HG03565 (cell line): ENCODE measurements at regions not wholly inside any gene's neighbourhood (a gene's known extent, or its start where the extent isn't known, plus 50 kb on each side); places are given as distances from the start of the nearest gene placed in this dataset.
A peak's percentile ranks its signal among the peaks of the same experiment; 100 is the strongest.
"Not testable (repeated sequence)": the region's sequence is repeated elsewhere in the genome, so short reads cannot be mapped to it uniquely, and the experiment has no call there.

Source experiments
- ATAC-seq: cut with Tn5 transposase; IDR thresholded peaks from one replicate; pipeline ENCODE4 v1.9.1; 2021; ENCODE audit warnings: mild to moderate bottlenecking, moderate library complexity; ENCODE audit not compliant: unreplicated experiment

DNA sequence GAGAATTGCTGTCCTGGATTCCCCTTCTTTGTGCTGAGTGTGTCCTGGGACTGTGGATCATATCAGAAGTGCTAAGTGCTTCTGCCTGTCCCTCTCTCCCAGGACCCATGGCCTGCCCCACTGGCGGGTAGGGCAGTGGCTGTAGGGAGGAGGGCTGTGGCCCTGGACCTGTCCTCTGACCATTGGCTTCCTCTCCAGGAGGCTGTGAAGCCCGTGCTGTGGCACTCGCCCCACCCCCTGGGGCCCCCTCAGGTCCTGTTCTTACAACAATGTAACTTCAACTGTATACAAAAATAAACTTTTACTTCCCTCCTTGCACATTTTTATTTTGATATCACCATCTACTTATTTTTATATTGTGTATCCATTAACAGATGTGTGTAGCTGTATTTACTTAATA is 743.8 kb upstream of the CDH8 start:
- ATAC-seq = not testable (repeated sequence)

DNA sequence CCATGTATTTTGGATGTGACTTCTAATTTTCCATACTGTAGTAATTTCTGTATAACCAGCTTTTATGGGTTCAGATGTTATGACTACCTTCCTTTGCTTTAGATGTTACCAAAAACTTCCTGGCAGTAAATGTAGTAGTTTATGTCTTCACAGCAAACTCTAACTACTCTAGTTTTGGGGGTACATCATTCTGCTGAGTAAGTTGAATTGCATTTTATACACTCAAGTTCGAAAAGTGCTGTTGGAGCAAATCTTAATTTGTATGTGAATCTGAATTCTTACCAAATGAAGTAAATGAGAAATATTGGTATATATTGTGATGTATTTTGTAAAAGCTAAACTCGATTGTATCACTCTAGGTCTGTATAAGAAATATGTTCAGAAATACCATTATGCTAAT is 728.3 kb upstream of the CDH8 start:
- no peak for ATAC-seq

DNA sequence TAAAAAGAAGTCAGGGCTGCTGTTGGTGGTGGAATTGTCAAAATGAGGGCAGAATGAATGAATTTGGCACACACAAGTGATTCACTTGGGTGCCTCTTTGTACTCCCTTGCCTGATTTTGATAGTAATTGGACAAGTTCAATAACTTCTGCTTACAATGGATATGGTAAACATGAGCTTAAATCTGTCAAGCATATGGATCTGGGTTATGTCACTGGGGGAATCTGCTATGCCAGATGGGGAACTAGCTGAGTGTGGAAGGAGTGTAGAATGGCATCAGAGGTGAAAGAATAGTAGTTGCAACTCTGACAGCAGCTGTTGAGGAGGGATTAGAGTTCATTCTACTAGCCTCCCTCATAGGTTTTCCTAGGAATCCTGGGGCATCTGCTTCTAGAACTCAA is 724.2 kb upstream of the CDH8 start:
- no peak for ATAC-seq

DNA sequence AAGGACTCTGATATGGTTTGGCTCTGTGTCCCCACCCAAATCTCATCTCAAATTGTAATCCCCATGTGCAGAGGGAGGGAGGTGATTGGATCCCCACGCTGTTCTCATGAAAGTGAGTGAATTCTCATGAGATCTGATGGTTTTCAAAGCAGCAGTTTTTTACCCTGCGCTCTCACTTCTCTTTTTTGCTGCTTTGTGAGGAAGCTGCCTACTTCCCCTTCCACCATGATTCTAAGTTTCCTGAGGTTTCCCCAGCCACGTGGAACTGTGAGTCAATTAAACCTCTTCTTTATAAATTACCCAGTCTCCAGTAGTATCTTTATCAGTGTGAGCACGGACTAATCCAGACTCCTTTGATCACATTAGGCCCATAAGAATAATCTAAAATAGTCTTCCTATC is 719.7 kb upstream of the CDH8 start:
- no peak for ATAC-seq

DNA sequence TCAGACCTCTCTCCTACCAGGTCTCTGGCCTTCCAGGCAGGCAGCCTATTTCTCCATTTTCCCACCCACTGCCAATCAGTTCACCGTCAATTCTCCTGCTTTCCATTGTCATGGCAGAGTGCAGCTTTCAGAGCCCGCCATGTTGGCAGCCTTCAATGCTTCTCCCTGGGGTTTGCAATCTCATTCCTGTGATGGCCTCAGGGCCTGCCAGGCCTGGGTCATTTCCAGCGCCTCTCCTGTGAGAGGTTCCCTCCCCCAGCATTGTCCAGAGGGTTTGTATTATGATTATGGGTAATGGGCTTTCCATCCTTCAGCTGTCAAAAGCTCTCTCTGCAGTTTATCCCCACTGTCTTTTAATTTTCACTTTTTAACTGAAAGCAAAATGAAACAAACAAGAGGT is 716.6 kb upstream of the CDH8 start:
- ATAC-seq = no peak

DNA sequence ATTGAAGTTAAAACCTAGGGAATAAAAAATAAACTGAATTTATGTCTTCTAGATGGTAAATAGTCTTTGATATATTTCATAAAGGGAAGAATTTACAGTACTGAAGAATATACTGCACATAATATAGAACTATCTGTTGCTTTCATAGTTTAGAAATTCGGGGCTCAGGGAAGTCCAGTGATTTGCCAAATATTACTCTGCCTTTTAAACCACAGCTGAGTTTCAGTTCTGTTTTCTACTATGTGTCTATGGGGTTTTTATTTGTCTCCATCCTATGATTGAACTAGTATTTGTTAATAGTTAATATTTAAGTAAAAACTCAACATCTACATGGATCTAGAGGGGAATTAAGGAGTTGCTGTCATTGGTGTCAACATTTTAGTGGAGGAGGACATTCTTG is 715.0 kb upstream of the CDH8 start:
- ATAC-seq = peak; percentile 76

DNA sequence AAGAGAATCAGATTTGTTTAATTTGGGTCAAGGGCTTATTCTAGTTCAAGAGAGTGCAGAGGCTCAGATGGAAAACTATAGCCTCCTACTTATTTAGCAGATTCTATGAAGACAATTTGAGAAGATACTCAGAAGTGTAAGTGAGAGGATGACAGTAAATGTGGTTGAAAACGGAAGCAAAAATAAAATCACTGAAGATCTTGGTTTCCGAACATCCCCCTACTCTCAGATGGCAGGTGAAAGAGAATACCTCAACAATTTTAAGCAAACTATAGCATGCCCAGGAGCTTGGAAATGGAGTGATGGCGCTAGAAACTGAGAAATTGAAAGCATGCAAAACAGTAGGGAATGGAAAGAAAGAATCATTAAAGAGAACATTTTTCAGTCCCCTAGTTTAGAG is 705.5 kb upstream of the CDH8 start:
- no peak for ATAC-seq

DNA sequence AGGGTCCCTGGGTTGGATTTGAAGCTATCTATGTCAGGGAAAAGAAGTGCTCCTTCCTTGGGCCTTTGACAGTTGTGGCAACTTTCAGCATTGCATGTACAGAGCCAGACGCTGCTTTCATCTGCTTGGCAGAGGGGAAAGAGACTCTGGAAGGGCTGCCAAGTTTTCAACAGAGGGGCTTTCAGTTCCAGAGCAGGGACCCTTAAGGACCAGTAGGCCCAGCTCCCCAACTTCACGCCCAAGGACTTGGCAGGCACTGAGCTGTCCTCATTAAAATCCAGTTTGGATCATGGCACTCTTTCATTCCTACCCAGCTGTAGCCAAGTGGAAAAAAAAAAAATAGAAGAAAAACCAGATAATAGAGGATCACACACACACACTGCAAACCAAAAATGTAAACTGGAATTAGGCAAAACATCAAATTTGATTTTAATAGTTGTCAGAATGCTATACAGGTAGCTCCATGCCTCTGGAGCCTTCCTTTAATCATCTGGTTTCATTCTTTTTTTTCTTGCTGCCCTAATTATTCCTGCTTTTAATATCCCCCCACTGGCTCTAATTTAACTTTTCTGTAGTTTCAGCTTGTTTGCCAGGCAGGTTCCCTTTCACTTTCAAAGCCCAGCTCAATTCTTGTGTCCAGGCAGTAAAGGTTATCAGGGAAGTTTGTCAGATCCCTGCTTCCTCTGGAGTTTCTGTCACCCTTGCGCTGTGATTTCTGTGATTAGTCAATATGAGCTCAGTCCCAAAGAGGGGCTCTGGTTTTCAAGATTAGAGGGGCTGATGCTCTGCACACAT is 702.6 kb upstream of the CDH8 start:
- no peak for ATAC-seq

DNA sequence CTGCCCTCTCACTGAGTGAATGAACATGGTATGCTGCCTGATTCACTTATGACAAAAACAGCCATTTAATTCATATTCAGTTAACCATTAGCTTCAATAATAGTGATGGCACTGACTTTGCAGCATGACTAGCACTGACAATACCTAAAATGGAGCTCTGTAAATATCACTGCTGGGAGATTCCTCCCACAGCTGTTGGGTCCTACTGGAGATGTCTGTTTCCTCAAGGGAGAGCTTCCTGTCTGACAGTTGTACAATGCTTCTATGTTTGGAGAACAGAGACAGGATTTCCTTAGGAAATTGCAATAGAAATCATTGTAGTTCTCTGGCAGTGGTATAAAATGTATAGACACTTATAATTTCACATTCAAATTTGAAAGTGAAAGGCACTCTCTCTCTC is 695.9 kb upstream of the CDH8 start:
- ATAC-seq = no peak

DNA sequence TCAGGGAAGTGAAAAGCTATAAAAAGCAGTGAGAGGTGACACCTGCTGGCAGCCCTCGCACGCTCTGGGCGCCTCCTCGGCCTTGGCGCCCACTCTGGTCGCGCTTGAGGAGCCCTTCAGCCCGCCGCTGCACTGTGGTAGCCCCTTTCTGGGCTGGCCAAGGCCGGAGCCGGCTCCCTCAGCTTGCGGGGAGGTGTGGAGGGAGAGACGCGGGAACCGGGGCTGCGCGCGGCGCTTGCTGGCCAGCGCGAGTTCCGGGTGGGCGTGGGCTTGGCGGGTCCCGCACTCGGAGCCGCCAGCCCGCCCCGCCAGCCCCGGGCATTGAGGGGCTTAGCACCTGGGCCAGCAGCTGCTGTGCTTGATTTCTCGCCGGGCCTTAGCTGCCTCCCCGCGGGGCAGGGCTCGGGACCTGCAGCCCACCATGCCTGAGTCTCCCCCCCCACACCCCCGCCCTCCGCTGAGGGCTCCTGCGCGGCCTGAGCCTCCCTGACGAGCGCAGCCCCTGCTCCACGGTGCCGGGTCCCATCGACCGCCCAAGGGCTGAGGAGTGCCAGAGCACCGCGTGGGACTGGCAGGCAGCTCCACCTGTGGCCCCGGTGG is 688.5 kb upstream of the CDH8 start:
- ATAC-seq = not testable (repeated sequence)

DNA sequence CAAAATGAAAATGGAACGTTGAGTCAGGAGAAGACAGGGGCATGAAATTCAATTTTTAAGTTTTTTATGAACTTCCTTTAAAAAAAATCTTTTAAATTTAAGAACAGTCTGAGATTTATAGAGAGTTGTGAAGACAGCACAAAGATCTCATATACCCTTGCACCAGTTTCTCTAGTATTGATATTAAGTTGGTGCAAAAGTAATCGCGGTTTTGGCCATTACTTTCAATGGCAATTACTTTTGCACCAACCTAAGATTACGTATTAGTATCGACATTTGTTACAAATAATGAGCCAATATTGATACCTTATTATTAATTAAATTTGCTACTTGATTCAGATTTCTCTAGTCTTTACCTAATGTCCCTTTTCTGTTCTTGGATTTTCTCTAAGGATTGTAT is 684.4 kb upstream of the CDH8 start:
- ATAC-seq = no peak

DNA sequence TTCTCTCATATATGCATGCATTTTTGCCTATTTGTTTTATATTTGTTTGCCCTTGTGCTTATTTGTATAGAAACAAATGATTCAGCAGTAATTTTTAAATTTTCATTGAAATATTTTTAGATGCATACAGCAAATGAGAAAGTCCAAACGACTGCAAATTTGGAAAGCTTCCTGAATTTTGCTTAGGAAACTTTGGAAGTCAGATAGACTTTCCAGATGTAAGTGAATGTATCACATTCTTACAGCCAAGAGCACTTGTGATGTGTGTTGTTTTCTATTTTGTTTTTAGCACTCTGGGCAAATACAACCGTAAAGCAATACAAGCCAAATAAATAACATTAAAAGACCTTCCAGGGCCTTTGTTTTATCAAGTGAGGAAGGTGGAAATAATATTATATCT is 680.8 kb upstream of the CDH8 start:
- no peak for ATAC-seq

DNA sequence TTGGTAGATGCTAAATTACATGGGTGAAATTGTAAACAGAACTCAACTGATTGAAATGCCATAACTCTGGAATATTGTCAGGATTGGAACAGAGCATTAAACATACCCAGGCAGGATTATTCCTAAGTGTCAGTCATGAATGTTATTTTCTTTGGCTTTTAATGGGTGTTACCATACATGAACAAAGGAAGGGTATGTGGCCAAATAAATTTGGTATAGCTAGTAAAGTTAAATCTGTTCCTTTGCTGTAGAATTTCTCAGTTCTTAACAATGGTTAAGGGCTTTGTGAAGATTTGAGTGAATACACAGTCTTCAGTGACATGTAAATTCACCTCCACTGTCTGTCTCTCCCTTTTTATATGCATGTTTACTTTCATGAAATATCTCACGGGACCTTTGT is 679.5 kb upstream of the CDH8 start:
- ATAC-seq = no peak

DNA sequence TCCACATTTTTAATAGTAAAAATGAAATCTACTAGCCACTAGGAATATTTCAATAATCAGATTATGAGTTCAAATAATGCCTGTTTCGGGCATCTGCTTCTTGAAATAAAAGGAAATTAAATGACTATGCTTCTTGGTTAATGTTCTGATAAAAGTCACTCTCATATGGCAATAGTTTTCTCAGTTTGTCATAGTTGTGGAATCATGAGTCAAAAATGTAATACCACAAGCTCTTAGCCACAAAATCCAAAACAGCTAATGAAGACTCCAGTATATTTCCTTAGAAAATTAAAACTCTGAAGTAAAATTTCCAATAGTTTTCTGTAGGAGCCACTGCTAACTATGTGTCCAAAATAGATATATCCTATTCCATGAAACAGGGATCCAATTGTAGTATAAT is 676.3 kb upstream of the CDH8 start:
- no peak for ATAC-seq

DNA sequence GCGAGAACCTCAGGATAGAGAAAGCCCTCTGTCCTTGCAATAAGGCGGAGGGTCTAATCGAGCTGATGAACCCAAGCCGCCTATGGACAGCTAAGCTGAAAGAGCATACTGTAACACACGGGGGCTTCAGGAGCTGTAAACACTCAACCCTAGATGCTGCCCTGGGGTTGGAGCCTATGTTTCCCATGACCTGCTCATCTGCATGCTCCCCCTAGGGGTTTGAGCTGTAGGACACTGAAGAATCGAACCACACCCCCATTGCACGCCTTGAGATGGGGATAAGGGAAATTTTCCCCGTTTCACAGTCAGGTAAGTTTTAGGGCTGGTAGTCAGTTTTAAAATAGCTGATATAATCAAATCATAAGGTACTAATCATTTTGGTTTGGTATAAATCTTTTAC is 675.6 kb upstream of the CDH8 start:
- ATAC-seq = no peak

DNA sequence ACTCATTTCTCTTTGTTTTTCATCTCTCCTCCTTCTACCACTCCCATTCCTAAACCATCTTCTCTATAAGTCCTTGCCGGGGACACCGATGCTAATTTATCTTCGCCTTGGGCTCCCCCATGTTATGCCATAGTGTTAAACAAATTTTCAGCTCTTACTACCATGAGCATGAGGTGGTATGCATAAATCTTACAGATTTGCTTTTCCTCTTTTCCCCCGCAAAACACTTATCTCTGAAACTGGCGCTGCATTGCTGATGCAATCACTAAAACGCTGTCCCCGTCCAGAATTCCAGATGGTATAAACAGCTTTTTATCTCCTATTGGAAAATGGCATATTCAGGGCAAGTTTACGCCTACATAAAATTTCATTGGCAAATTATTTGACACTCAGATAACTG is 673.6 kb upstream of the CDH8 start:
- ATAC-seq = no peak

DNA sequence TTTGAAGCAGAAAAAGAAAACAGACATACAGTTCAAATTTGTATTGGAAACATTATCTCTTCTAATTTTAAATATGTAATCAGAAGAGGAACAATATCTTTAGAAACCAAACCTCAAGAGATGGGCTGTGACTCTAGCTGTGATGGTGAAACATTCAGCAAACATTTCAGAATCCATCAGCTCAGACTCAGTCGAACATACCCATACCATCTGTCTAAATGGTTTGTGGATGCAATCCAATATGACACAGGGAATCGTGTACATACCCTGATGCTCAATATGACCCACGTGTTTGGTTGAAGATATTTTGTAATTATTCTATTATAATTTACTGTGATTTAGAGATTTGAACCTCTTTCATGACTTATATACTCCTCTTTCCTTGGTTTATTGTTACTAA is 665.2 kb upstream of the CDH8 start:
- ATAC-seq = no peak

DNA sequence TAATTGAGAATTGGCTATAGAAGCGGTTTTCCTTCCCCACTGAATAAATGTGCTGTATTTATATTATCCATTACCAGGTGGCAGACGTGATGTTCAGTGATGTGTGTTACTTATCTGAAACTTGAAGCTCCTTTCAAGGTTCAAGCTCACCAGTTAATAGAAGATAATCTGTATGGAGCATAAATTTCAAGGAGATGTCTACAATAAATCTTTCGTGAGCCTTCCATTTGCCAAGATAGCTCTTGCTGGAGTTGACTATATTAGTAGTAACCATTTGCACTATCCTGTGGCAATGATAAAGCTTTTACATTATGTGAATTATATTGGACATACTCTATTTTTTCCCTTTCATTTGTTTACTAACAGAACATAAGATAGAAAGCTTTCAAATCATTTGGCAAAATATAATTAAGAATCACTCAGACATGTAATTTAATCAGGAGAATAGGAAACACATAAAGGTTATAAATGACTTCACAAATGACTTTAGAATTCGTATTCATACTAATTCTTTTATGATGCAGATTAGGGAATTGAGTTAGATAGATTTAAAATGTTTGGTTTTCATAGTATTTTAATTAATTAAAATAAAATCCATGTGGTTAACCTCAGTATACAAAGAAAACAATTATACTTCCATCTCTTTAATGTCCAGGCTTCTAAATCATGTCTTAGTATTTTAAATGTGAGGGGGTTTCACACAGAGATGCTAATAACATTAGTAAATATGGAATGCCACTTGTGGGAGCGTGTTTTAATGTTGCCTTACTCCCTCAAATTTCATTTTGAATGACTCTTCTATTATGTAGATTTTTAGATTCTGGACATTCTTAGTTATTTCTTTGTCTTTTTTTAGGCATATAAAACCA is 664.4 kb upstream of the CDH8 start:
- ATAC-seq = no peak

DNA sequence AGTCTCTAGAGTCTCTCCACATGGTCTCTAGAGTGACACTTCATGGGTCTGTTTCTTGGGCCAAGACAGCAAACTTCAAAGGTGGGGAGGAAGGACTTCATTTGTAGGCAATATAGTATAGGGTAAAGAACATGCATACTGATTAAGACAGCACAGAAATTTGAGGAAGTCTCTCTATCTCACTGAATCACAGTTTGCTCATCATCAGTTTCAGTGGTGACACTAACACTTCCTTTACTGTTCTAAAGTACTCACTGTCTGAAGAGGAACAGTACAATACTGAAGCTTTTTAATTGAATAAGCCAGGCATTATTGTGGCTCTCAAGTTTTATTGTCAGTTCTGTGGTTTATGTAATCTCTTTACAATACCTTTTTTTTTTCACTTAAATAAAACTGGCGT is 656.4 kb upstream of the CDH8 start:
- ATAC-seq = peak; percentile 98

DNA sequence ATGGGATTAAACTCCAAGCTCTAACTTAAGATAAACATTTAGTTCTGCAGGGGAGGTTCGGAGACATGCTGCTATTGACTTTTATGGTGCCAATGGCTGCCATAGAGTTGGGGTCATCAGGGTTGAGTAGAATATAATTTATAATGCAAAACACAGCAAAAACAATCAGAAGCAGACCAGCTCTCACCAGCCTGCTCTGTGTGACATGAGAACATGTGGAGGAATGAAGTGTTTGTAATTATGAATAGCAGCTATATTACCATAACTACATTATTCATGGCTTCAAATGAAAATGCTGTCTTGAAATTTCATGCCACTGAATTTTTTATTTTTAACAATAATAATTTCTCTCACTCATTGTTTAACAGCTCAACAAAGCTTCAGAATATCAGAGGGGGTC is 645.6 kb upstream of the CDH8 start:
- no peak for ATAC-seq

DNA sequence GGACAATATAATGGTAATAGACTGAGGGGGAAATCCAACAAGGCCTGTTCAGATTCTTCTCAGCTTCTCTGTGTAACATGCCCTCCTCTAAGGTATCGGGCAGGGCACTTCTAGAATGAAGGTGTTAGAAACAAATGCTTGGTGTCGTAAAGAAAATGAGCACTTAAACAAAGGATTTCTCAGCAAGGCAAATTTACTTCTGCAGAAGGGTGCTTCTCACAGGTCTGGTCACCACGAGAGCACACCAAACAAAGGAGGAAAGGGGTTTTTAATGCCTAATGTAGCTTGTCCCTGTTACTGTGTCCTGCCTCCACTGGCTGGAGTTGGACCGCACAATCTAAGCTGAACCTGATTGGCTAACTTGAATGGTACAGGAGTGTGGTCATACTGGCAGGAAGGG is 642.6 kb upstream of the CDH8 start:
- no peak for ATAC-seq

DNA sequence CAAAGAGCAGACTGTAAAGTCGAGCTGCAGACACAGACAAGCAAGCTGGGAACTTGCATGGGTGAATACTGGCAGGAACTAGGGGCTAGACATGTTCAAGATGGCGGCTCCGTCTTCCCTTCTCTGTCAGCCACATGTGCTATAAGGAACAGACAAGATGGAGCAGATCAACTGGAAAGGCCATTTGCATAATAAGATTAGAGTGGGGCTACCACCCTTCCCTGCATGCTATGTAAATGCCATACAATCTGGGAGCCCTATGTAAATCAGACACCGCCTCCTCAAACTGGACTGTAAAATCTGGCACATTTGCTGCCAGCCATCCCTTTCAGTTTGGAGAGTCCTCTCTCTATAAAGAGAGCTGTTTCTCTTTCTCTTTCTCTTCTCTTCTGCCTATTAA is 640.1 kb upstream of the CDH8 start:
- ATAC-seq = no peak
